Ishikawa (cell line): ENCODE measurements at regions not wholly inside any gene's neighbourhood (a gene's known extent, or its start where the extent isn't known, plus 50 kb on each side); places are given as distances from the start of the nearest gene placed in this dataset.

Source experiments
- CEBPB ChIP-seq: IDR thresholded peaks from 2 replicates; pipeline ENCODE4 v1.6.1; 2012
- CREB1 ChIP-seq: IDR thresholded peaks from 2 replicates; pipeline ENCODE4 v1.6.1; 2012; ENCODE audit warnings: low read depth
- EP300 ChIP-seq: IDR thresholded peaks from 2 replicates; pipeline ENCODE4 v1.6.1; 2012; ENCODE audit warnings: borderline replicate concordance
- FOXM1 ChIP-seq: IDR thresholded peaks from 2 replicates; pipeline ENCODE4 v1.6.1; 2012; ENCODE audit warnings: low read depth, borderline replicate concordance
- RAD21 ChIP-seq: IDR thresholded peaks from 2 replicates; pipeline ENCODE4 v1.6.1; 2012; ENCODE audit warnings: low read depth
- TAF1 ChIP-seq: IDR thresholded peaks from 2 replicates; pipeline ENCODE4 v1.6.1; 2012; ENCODE audit warnings: low read depth, mild to moderate bottlenecking
- TEAD4 ChIP-seq: IDR thresholded peaks from 2 replicates; pipeline ENCODE4 v1.6.1; 2012
- YY1 ChIP-seq: IDR thresholded peaks from 2 replicates; pipeline ENCODE4 v1.6.1; 2012; ENCODE audit warnings: low read depth
- TF ChIP-seq, protein P1 (sequence below): IDR thresholded peaks from 2 replicates; pipeline ENCODE4 v1.6.1; 2012; ENCODE audit warnings: low read depth, mild to moderate bottlenecking
- TF ChIP-seq, protein P2 (sequence below): IDR thresholded peaks from 2 replicates; pipeline ENCODE4 v1.6.1; 2012

DNA sequence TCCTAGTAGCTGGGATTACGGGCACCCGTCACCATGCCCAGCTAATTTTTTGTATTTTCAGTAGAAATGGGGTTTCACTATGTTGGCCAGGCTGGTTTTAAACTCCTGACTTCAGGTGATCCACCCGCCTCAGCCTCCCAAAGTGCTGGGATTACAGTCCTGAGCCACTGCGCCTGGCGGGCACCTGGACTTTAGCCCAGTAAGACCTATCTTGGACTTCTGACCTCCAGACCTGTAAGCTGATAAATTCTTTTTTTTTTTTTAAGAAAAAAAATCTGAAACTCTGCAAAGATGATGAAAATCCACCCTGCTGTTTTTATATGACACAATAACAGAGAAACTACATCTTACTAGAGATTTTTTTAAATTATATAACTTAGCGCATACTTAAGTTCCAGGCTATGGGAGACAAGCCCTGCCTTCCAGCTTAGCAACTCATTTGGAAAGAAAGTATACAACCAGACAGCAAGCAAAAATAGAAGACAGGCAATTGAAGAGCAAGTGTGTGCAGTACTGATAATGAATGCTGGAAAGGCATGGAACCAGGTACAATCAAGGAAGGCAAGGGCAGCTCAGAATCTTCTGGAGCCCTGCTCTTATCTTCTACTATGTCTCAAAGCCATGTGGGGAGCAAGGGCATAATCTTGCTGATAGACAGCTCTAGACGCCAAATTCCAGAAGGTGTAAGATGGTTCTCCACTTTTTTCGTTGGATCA lies 104.2 kb downstream of the CD83 start:
- TF ChIP-seq EP300 (no peak), TAF1 (no peak), RAD21 (no peak), CREB1 (no peak), YY1 (no peak), FOXM1 (no peak), CEBPB (no peak), TEAD4 (no peak)
- TF ChIP-seq, protein P1, sequence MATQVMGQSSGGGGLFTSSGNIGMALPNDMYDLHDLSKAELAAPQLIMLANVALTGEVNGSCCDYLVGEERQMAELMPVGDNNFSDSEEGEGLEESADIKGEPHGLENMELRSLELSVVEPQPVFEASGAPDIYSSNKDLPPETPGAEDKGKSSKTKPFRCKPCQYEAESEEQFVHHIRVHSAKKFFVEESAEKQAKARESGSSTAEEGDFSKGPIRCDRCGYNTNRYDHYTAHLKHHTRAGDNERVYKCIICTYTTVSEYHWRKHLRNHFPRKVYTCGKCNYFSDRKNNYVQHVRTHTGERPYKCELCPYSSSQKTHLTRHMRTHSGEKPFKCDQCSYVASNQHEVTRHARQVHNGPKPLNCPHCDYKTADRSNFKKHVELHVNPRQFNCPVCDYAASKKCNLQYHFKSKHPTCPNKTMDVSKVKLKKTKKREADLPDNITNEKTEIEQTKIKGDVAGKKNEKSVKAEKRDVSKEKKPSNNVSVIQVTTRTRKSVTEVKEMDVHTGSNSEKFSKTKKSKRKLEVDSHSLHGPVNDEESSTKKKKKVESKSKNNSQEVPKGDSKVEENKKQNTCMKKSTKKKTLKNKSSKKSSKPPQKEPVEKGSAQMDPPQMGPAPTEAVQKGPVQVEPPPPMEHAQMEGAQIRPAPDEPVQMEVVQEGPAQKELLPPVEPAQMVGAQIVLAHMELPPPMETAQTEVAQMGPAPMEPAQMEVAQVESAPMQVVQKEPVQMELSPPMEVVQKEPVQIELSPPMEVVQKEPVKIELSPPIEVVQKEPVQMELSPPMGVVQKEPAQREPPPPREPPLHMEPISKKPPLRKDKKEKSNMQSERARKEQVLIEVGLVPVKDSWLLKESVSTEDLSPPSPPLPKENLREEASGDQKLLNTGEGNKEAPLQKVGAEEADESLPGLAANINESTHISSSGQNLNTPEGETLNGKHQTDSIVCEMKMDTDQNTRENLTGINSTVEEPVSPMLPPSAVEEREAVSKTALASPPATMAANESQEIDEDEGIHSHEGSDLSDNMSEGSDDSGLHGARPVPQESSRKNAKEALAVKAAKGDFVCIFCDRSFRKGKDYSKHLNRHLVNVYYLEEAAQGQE: no peak
- TF ChIP-seq, protein P2, sequence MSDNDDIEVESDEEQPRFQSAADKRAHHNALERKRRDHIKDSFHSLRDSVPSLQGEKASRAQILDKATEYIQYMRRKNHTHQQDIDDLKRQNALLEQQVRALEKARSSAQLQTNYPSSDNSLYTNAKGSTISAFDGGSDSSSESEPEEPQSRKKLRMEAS: no peak
